Ascending aorta (tissue), 2 donors: ENCODE measurements at regions not wholly inside any gene's neighbourhood (a gene's known extent, or its start where the extent isn't known, plus 50 kb on each side); places are given as distances from the start of the nearest gene placed in this dataset.

ENCODE experiments used
- DNase-seq, 2 donors: peaks; one replicate each; pipeline ENCODE4 v3.0.0-alpha.2; 2019; ENCODE audit warnings: low spot score in 2 of 2
- H3K27ac ChIP-seq, 2 donors: fragments of 200-600 bp; sonication (generic); one replicate each; pipeline ENCODE4 v1.5.1; 2016 to 2017; ENCODE audit warnings: mild to moderate bottlenecking in 1 of 2
- H3K27me3 ChIP-seq: fragments of 200-600 bp; sonication (generic); one replicate; pipeline ENCODE4 v1.5.1; 2017
- H3K36me3 ChIP-seq, 2 donors: fragments of 200-600 bp; sonication (generic); one replicate each; pipeline ENCODE4 v1.5.1; 2016
- H3K4me1 ChIP-seq, 2 donors: fragments of 200-600 bp; sonication (generic); one replicate each; pipeline ENCODE4 v1.5.1; 2016 to 2017; ENCODE audit warnings: mild to moderate bottlenecking in 1 of 2
- H3K4me3 ChIP-seq, 2 donors: fragments of 200-600 bp; sonication (generic); one replicate each; pipeline ENCODE4 v1.5.1; 2016 to 2017; ENCODE audit warnings: mild to moderate bottlenecking in 1 of 2
- H3K9me3 ChIP-seq, 2 donors: fragments of 200-600 bp; sonication (generic); one replicate each; pipeline ENCODE4 v1.5.1; 2016
- intact Hi-C: fragments of 100-400 bp; cut with DNase I; formaldehyde crosslinking; loops from one replicate; pipeline ENCODE4 v1.15.1; 2023
- TF ChIP-seq, protein P1 (sequence below), 3 experiments: fragments of 200-600 bp in 2 of 3; fragments of 450-650 bp in 1 of 3; sonication (generic) in 2 of 3; IDR thresholded peaks; one replicate each; pipeline ENCODE4 v1.5.1; 2016 to 2019; ENCODE audit warnings: antibody characterized with exemption in 3 of 3, mild to moderate bottlenecking in 1 of 3, moderate library complexity in 1 of 3

DNA sequence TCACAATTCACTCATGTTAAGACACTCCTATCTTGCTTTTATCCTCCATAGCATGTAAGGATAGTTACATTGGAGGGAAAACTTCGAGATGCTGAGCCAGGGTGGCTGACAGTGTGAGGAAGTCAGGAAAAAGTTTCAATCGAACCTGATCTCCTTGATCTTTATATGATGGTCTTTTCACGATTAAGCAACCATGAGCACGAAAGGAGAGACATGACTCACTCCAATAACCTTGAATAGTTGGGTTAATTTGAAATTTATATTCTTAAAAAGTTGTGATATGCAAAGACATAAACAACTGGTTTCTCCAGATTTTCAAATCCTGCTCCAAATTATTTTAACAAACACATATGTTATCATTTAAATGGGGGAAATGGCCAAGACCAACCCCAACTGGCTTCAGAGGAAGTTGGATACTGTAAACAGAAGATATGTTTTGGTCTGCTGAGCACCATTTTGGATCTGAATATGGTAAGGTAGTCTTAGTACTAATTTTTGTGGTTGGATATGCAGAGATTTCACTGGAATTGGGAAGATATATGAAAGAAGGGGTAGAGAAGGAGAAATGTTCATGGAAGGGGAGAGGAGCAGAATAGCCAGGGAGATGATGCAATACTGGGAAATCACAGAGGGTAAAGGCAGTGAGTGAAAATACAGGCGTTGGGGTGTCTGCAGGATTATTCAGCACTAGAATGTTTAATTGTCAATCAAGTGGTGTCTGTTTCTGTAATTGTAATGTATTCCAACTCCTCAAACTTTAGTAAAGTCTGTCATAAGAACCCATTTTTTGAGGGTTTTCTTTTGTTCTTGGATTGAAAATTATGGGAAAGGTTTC, 185.2 kb upstream of the SLC38A2 start:
- peak overlapping the region; percentile 51 to 63 for H3K27ac ChIP-seq
- no peaks in the 10 kb centered on the region for H3K36me3 ChIP-seq
- no peaks in the 10 kb centered on the region for H3K9me3 ChIP-seq
- intact Hi-C loops, result loop anchor here (5.0 kb wide), 6 partner anchors 40 to 185 kb away; partner anchors contain the start of gene SLC38A2
- H3K4me1 ChIP-seq, result peaks cover 0 to 27% of the 10 kb centered on the region in 2 donors
- DNase-seq, result no peak
- no peaks in the 10 kb centered on the region for H3K27me3 ChIP-seq
- no peak overlapping the region for H3K4me3 ChIP-seq
- TF ChIP-seq, protein P1, sequence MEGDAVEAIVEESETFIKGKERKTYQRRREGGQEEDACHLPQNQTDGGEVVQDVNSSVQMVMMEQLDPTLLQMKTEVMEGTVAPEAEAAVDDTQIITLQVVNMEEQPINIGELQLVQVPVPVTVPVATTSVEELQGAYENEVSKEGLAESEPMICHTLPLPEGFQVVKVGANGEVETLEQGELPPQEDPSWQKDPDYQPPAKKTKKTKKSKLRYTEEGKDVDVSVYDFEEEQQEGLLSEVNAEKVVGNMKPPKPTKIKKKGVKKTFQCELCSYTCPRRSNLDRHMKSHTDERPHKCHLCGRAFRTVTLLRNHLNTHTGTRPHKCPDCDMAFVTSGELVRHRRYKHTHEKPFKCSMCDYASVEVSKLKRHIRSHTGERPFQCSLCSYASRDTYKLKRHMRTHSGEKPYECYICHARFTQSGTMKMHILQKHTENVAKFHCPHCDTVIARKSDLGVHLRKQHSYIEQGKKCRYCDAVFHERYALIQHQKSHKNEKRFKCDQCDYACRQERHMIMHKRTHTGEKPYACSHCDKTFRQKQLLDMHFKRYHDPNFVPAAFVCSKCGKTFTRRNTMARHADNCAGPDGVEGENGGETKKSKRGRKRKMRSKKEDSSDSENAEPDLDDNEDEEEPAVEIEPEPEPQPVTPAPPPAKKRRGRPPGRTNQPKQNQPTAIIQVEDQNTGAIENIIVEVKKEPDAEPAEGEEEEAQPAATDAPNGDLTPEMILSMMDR (IDR thresholded peaks at IDR 0.05), result no peak

GRCh38 chr12:46556819-46557524, 184.4 kb upstream of the SLC38A2 start:
- H3K36me3 ChIP-seq, result no peaks in the 10 kb centered on the region
- H3K27me3 ChIP-seq, result no peaks in the 10 kb centered on the region
- DNase-seq, result no peak
- intact Hi-C loops, result loop anchor here (5.0 kb wide), 6 partner anchors 40 to 185 kb away; partner anchors contain the start of gene SLC38A2
- H3K4me3 ChIP-seq, result no peak overlapping the region
- H3K27ac ChIP-seq, result peak overlapping the region in 1 of 2 donors; percentile 34
- H3K9me3 ChIP-seq, result no peaks in the 10 kb centered on the region
- TF ChIP-seq, protein P1 (IDR thresholded peaks at IDR 0.05), result no peak
- peaks cover 0 to 20% of the 10 kb centered on the region in 2 donors for H3K4me1 ChIP-seq

GRCh38 chr12:46556105-46556559, 183.6 kb upstream of the SLC38A2 start:
- Histone ChIP-seq H3K27ac (peak overlapping the region in 1 of 2 donors; percentile 6), H3K27me3 (no peaks in the 10 kb centered on the region), H3K4me3 (peak overlapping the region in 1 of 2 donors; percentile 7), H3K4me1 (peaks cover 0 to 20% of the 10 kb centered on the region in 2 donors), H3K9me3 (no peaks in the 10 kb centered on the region), H3K36me3 (no peaks in the 10 kb centered on the region)
- intact Hi-C loops, result loop anchor here (5.0 kb wide), 6 partner anchors 39 to 184 kb away; partner anchors contain the start of gene SLC38A2
- DNase-seq, result no peak
- TF ChIP-seq, protein P1 (IDR thresholded peaks at IDR 0.05), result no peak

DNA sequence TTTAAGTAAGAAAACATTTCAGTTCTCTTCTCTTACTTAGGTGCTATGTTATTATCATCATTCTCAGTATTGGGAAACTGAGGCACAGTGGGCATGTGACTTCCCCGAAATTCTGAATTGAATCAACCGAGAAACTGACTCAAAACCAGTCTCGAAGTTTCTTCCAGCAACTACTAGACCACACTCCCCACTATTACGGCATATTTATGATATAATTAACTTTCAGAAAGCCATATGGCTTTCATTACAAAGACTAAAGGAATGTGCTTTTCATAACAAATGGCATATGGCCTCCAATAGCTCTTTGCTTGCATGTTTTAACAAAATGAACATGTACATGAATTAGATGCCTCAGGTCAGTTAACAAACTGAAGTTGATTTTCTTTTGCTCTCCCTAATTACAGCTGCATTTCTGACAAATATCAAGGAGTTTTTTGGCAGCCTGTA, 182.9 kb upstream of the SLC38A2 start:
- Histone ChIP-seq H3K4me1 (peaks cover 0 to 17% of the 10 kb centered on the region in 2 donors), H3K9me3 (no peaks in the 10 kb centered on the region), H3K27ac (peak overlapping the region in 1 of 2 donors; percentile 24), H3K36me3 (no peaks in the 10 kb centered on the region), H3K27me3 (no peaks in the 10 kb centered on the region), H3K4me3 (no peak overlapping the region)
- intact Hi-C loops, result loop anchor here (2.0 to 5.0 kb wide), 7 partner anchors 21 to 183 kb away; partner anchors contain the start of gene SLC38A2
- TF ChIP-seq, protein P1 (IDR thresholded peaks at IDR 0.05), result no peak
- DNase-seq, result no peak

GRCh38 chr12:46554460-46554859, 181.9 kb upstream of the SLC38A2 start:
- DNase-seq, result no peak
- Histone ChIP-seq H3K4me3 (no peak overlapping the region), H3K27me3 (no peaks in the 10 kb centered on the region), H3K9me3 (no peaks in the 10 kb centered on the region), H3K4me1 (peaks cover 0 to 17% of the 10 kb centered on the region in 2 donors), H3K36me3 (no peaks in the 10 kb centered on the region), H3K27ac (peak overlapping the region; percentile 24 to 41)
- TF ChIP-seq, protein P1 (IDR thresholded peaks at IDR 0.05), result no peak
- intact Hi-C loops, result loop anchor here (2.0 kb wide), 1 partner anchor 22 kb away; no protein-coding TSS in a partner anchor
